ENCODE measurements at regions not wholly inside any gene's neighbourhood (a gene's known extent, or its start where the extent isn't known, plus 50 kb on each side); places are given as distances from the start of the nearest gene placed in this dataset.

- Histone ChIP-seq H2AFZ (ENCODE audit: low read depth, low read length) (no peak overlapping the region), H3K4me3 (ENCODE audit: low read length) (no peak overlapping the region), H3K27ac (ENCODE audit: low read length) (no peak overlapping the region), H3K36me3 (ENCODE audit: insufficient read depth, low read length) (no peaks in the 10 kb centered on the region), H3F3A (ENCODE audit: insufficient read depth, low read length, poor library complexity, severe bottlenecking) (no peaks in the 10 kb centered on the region), H3K9ac (ENCODE audit: low read length) (no peak overlapping the region), H3K27me3 (ENCODE audit: insufficient read depth, low read depth, low read length) (no peaks in the 10 kb centered on the region), H4K20me1 (ENCODE audit: insufficient read depth) (no peaks in the 10 kb centered on the region), H3K79me2 (replicated peaks; ENCODE audit: insufficient read depth, low read length) (no peaks in the 10 kb centered on the region), H3K4me2 (ENCODE audit: low read length) (no peak overlapping the region), H3K9me3 (ENCODE audit: low read length) (no peaks in the 10 kb centered on the region), H3K9me2 (ENCODE audit: insufficient read depth, low read length) (no peaks in the 10 kb centered on the region)
- TF ChIP-seq RAD21 (conservative IDR thresholded peaks at IDR 0.05) = no peak
- no peak for TF ChIP-seq CTCF (IDR thresholded peaks at IDR 0.05; ENCODE audit: poor library complexity, severe bottlenecking)
- TF ChIP-seq POLR2AphosphoS5 (IDR thresholded peaks at IDR 0.05) = no peak
- TF ChIP-seq MXI1 (conservative IDR thresholded peaks at IDR 0.05; ENCODE audit: poor library complexity, severe bottlenecking) = no peak
- no peak for TF ChIP-seq EP300 (conservative IDR thresholded peaks at IDR 0.05; ENCODE audit: poor library complexity, severe bottlenecking)
- no peak for TF ChIP-seq EZH2 (IDR thresholded peaks at IDR 0.05; ENCODE audit: borderline replicate concordance, insufficient read depth, low read length, poor library complexity, severe bottlenecking)
- no peak for TF ChIP-seq REST (IDR thresholded peaks at IDR 0.05; ENCODE audit: borderline replicate concordance)
- TF ChIP-seq SMC3 (conservative IDR thresholded peaks at IDR 0.05; ENCODE audit: poor library complexity) = no peak
- TF ChIP-seq TAF1 (IDR thresholded peaks at IDR 0.05; ENCODE audit: low read depth) = no peak
Measured at GRCh38 chr11:101345891-101346290, 216.3 kb upstream of the PGR start.

DNA sequence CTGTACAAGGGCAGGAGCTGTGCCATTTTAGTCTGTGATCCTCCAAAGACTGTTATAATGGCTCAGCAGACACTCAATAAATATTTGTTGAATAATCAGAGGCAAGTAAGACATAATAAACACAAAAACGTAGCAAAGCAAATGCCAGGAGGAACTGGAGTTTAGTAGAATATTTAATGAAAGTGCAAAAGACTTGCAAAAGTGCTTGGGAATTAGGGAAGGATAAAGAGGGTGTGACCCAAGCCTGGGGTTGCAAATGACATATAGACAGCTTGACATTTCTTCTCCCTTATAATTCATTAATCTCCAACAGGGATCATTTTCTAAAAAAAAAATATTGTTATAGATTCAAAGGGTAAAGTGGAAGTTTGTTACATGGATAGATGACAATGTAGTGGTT, 212.7 kb upstream of the PGR start:
- no peak overlapping the region for H3K27ac ChIP-seq (ENCODE audit: low read length)
- no peaks in the 10 kb centered on the region for H3K9me3 ChIP-seq (ENCODE audit: low read length)
- no peak overlapping the region for H3K4me2 ChIP-seq (ENCODE audit: low read length)
- no peaks in the 10 kb centered on the region for H3K36me3 ChIP-seq (ENCODE audit: insufficient read depth, low read length)
- no peaks in the 10 kb centered on the region for H3K79me2 ChIP-seq (replicated peaks; ENCODE audit: insufficient read depth, low read length)
- no peak overlapping the region for H2AFZ ChIP-seq (ENCODE audit: low read depth, low read length)
- H3F3A ChIP-seq (ENCODE audit: insufficient read depth, low read length, poor library complexity, severe bottlenecking) = no peaks in the 10 kb centered on the region
- TF ChIP-seq EP300 (conservative IDR thresholded peaks at IDR 0.05; ENCODE audit: poor library complexity, severe bottlenecking) (no peak), POLR2AphosphoS5 (IDR thresholded peaks at IDR 0.05) (no peak), CTCF (IDR thresholded peaks at IDR 0.05; ENCODE audit: poor library complexity, severe bottlenecking) (no peak), REST (IDR thresholded peaks at IDR 0.05; ENCODE audit: borderline replicate concordance) (no peak), EZH2 (IDR thresholded peaks at IDR 0.05; ENCODE audit: borderline replicate concordance, insufficient read depth, low read length, poor library complexity, severe bottlenecking) (no peak)
- H3K4me3 ChIP-seq (ENCODE audit: low read length) = no peak overlapping the region
- H3K9ac ChIP-seq (ENCODE audit: low read length) = no peak overlapping the region
- H3K9me2 ChIP-seq (ENCODE audit: insufficient read depth, low read length) = no peaks in the 10 kb centered on the region
- no peaks in the 10 kb centered on the region for H3K27me3 ChIP-seq (ENCODE audit: insufficient read depth, low read depth, low read length)
- no peaks in the 10 kb centered on the region for H4K20me1 ChIP-seq (ENCODE audit: insufficient read depth)

All from neural cell (in vitro differentiated cells).